Activated gamma-delta T cell treated with anti-CD3 and anti-CD28 coated beads, Interleukin-2, amount 50 U/mL, for 16 hours (primary cell): ENCODE measurements at regions not wholly inside any gene's neighbourhood (a gene's known extent, or its start where the extent isn't known, plus 50 kb on each side); places are given as distances from the start of the nearest gene placed in this dataset.
"Not testable (repeated sequence)": the region's sequence is repeated elsewhere in the genome, so short reads cannot be mapped to it uniquely, and the experiment has no call there.

ENCODE experiments used
- DNase-seq: peaks from one replicate; pipeline ENCODE4 v3.0.0-alpha.2; 2020; ENCODE audit warnings: low read depth

- no peak for DNase-seq
Measured at GRCh38 chr14:105636935-105637334, 110.6 kb downstream of the TMEM121 start.

GRCh38 chr14:105637345-105637744 lies 111.0 kb downstream of the TMEM121 start:
- not testable (repeated sequence) for DNase-seq

GRCh38 chr14:105639969-105640931 lies 113.9 kb downstream of the TMEM121 start:
- DNase-seq: not testable (repeated sequence)

GRCh38 chr14:105641075-105641937 lies 114.9 kb downstream of the TMEM121 start:
- no peak for DNase-seq

- not testable (repeated sequence) for DNase-seq
Measured at GRCh38 chr14:105641951-105642350, 115.6 kb downstream of the TMEM121 start.

GRCh38 chr14:105642486-105642885 lies 116.1 kb downstream of the TMEM121 start:
- not testable (repeated sequence) for DNase-seq

GRCh38 chr14:105643406-105644052 lies 117.1 kb downstream of the TMEM121 start:
- not testable (repeated sequence) for DNase-seq

GRCh38 chr14:105644053-105644435 lies 117.7 kb downstream of the TMEM121 start:
- not testable (repeated sequence) for DNase-seq

- not testable (repeated sequence) for DNase-seq
Measured at GRCh38 chr14:105644457-105644856, 118.1 kb downstream of the TMEM121 start.

GRCh38 chr14:105644891-105645290 lies 118.5 kb downstream of the TMEM121 start:
- DNase-seq: not testable (repeated sequence)

GRCh38 chr14:105645389-105645788 lies 119.0 kb downstream of the TMEM121 start:
- not testable (repeated sequence) for DNase-seq

GRCh38 chr14:105646175-105646574 lies 119.8 kb downstream of the TMEM121 start:
- DNase-seq: no peak

- not testable (repeated sequence) for DNase-seq
Measured at GRCh38 chr14:105646711-105647281, 120.4 kb downstream of the TMEM121 start.

GRCh38 chr14:105647426-105647783 lies 121.0 kb downstream of the TMEM121 start:
- not testable (repeated sequence) for DNase-seq

- DNase-seq: no peak
Measured at GRCh38 chr14:105647784-105648608, 121.6 kb downstream of the TMEM121 start.

- DNase-seq: not testable (repeated sequence)
Measured at GRCh38 chr14:105648609-105649535, 122.5 kb downstream of the TMEM121 start.

- not testable (repeated sequence) for DNase-seq
Measured at GRCh38 chr14:105652317-105652716, 125.9 kb downstream of the TMEM121 start.

- not testable (repeated sequence) for DNase-seq
Measured at GRCh38 chr14:105653921-105654320, 127.5 kb downstream of the TMEM121 start.

- DNase-seq: not testable (repeated sequence)
Measured at GRCh38 chr14:105659255-105659654, 132.9 kb downstream of the TMEM121 start.
